Erythroblast (primary cell): ENCODE measurements at regions not wholly inside any gene's neighbourhood (a gene's known extent, or its start where the extent isn't known, plus 50 kb on each side); places are given as distances from the start of the nearest gene placed in this dataset.

Experiments
- GATA1 ChIP-seq: IDR thresholded peaks from 2 replicates; pipeline ENCODE4 v1.6.1; 2011; ENCODE audit warnings: low read depth, mild to moderate bottlenecking, control low read depth, low read length, moderate library complexity
- POLR2A ChIP-seq: IDR thresholded peaks from 2 replicates; pipeline ENCODE4 v1.6.1; 2011; ENCODE audit warnings: mild to moderate bottlenecking, low read length

- TF ChIP-seq POLR2A (no peak), GATA1 (no peak)
Measured at GRCh38 chr3:79848876-79849275, 81.1 kb upstream of the ROBO1 start.
